ENCODE measurements at regions not wholly inside any gene's neighbourhood (a gene's known extent, or its start where the extent isn't known, plus 50 kb on each side); places are given as distances from the start of the nearest gene placed in this dataset.

DNA sequence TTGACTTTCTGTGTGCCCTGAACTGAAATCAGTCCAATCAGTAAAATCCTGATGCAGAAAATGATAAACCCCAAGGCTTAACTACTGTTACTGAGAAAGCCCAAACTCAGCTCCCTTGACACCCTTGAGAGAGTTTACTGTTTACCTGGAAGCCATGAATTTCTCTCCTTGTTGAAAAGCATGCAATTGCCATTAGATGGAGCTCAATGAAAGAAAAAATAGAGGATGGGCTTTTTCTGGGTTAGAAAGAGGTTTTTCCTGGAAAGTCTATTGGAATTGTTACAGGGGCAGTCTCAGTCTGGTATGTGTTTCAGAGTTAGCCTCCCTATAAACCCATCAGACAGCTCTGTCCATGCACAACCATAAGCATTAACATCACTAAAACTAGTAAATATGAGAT, 66.4 kb upstream of the C4orf54 start:
- TF ChIP-seq, protein P1, sequence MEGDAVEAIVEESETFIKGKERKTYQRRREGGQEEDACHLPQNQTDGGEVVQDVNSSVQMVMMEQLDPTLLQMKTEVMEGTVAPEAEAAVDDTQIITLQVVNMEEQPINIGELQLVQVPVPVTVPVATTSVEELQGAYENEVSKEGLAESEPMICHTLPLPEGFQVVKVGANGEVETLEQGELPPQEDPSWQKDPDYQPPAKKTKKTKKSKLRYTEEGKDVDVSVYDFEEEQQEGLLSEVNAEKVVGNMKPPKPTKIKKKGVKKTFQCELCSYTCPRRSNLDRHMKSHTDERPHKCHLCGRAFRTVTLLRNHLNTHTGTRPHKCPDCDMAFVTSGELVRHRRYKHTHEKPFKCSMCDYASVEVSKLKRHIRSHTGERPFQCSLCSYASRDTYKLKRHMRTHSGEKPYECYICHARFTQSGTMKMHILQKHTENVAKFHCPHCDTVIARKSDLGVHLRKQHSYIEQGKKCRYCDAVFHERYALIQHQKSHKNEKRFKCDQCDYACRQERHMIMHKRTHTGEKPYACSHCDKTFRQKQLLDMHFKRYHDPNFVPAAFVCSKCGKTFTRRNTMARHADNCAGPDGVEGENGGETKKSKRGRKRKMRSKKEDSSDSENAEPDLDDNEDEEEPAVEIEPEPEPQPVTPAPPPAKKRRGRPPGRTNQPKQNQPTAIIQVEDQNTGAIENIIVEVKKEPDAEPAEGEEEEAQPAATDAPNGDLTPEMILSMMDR (conservative IDR thresholded peaks at IDR 0.05 in 1 of 2, IDR thresholded peaks at IDR 0.05 in 1 of 2; ENCODE audit: extremely low read depth in 1 of 2, insufficient read depth in 1 of 2, low read depth in 1 of 2, low read length in 2 of 2), result peak in 1 of 2 donors; percentile 27
- TF ChIP-seq EZH2 (IDR thresholded peaks at IDR 0.05; ENCODE audit: borderline replicate concordance, low read length), result no peak
